ENCODE measurements at regions not wholly inside any gene's neighbourhood (a gene's known extent, or its start where the extent isn't known, plus 50 kb on each side); places are given as distances from the start of the nearest gene placed in this dataset.

DNA sequence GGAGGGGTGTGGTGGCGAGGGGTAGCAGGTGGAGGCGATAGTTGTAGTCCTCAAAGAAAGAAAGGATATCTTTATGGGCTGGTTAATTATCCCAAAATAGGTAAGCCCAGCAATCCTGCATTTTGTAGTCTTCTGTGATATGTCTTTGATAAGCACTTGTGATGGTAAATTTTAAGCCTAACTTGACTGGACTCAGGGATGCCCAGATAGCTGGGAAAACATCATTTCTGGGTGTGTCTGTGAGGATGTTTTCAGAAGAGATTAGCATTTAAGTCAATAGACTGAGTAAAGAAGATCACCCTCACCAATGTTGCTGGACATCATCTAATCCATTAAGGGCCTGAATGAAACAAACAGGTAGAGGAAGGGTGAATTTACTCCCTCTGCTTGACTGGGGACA lies 124.8 kb upstream of the RIPOR2 start:
- no peak for TF ChIP-seq CTCF (IDR thresholded peaks at IDR 0.05)
- no peak for TF ChIP-seq BHLHE40 (IDR thresholded peaks at IDR 0.05; ENCODE audit: low read depth, low read length)
- TF ChIP-seq POLR2A (IDR thresholded peaks at IDR 0.05; ENCODE audit: low read length) = no peak
- no peak for TF ChIP-seq RAD21 (conservative IDR thresholded peaks at IDR 0.05 in 1 of 2, IDR thresholded peaks at IDR 0.05 in 1 of 2)
- TF ChIP-seq MAZ (IDR thresholded peaks at IDR 0.05; ENCODE audit: borderline replicate concordance, low read depth, low read length) = no peak
- no peak for TF ChIP-seq EHF (CRISPR knock-in tag; IDR thresholded peaks at IDR 0.05)
- no peak for TF ChIP-seq HEYL (CRISPR knock-in tag; IDR thresholded peaks at IDR 0.05)
- no peak for TF ChIP-seq SMC3 (IDR thresholded peaks at IDR 0.05)
- TF ChIP-seq, protein P1, sequence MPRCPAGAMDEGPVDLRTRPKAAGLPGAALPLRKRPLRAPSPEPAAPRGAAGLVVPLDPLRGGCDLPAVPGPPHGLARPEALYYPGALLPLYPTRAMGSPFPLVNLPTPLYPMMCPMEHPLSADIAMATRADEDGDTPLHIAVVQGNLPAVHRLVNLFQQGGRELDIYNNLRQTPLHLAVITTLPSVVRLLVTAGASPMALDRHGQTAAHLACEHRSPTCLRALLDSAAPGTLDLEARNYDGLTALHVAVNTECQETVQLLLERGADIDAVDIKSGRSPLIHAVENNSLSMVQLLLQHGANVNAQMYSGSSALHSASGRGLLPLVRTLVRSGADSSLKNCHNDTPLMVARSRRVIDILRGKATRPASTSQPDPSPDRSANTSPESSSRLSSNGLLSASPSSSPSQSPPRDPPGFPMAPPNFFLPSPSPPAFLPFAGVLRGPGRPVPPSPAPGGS (IDR thresholded peaks at IDR 0.05) = no peak
- TF ChIP-seq NR3C1 (IDR thresholded peaks at IDR 0.05) = no peak
- no peak for TF ChIP-seq SREBF2 (IDR thresholded peaks at IDR 0.05)
- TF ChIP-seq MYC (IDR thresholded peaks at IDR 0.05; ENCODE audit: borderline replicate concordance, low read length) = no peak
